HepG2 (cell line): ENCODE measurements at regions not wholly inside any gene's neighbourhood (a gene's known extent, or its start where the extent isn't known, plus 50 kb on each side); places are given as distances from the start of the nearest gene placed in this dataset.

Experiments
- ATAC-seq: fragments of 200-7000 bp; cut with Tn5 transposase; 3 replicates; pipeline ENCODE4 v1.9.1; 2020; ENCODE audit warnings: mild to moderate bottlenecking, moderate library complexity
- BruUV-seq: library from RNA; stranded (reverse); fragments of 400-500 nt; replicated peaks from 2 replicates; lab custom pipeline; 2021; lab: Mats Ljungman, UMichigan
- CTCF ChIA-PET: fragments of 300-600 bp; formaldehyde crosslinking; extraction: SDS; loops from one replicate; lab custom pipeline; 2021; ENCODE audit warnings: low total read pairs, inconsistent platforms, low intra/inter-chr PET ratio; lab: Yijun Ruan, JAX
- POLR2A ChIA-PET: fragments of 350-600 bp; sonication (Branson Sonifier 250); formaldehyde crosslinking; loops from one replicate; lab custom pipeline; 2020; ENCODE audit warnings: antibody characterized with exemption, inconsistent platforms; lab: Yijun Ruan, JAX
- DNase-seq: peaks from one replicate; pipeline ENCODE4 v3.0.0-alpha.2; 2015; ENCODE audit warnings: low spot score
- FAIRE-seq: peaks from 3 replicates; lab custom pipeline; 2011; peaks lifted over from hg19 to GRCh38; lab: Jason Lieb, UNC
- H2AFZ ChIP-seq: one replicate; pipeline ENCODE4 v1.6.1; 2011; ENCODE audit warnings: low read length, inconsistent platforms
- H3K27ac ChIP-seq: fragments of 300-600 bp; 3 replicates; pipeline ENCODE4 v1.8.0; 2011; ENCODE audit warnings: mixed run types, mild to moderate bottlenecking, mixed read lengths, low read length, inconsistent platforms; ENCODE audit not compliant: insufficient read depth; ENCODE audit errors: extremely low read length
- H3K27me3 ChIP-seq, 2 experiments: fragments of 200-600 bp in 1 of 2; 2 replicates in 1 of 2; 3 replicates in 1 of 2; pipeline versions ENCODE4 v1.6.0 to v1.8.0; 2011; ENCODE audit warnings: low read length in 2 of 2, mild to moderate bottlenecking in 2 of 2, moderate library complexity in 2 of 2, inconsistent platforms in 1 of 2; ENCODE audit not compliant: insufficient read depth in 2 of 2, control insufficient read depth in 1 of 2
- H3K36me3 ChIP-seq, 2 experiments: fragments of 200-600 bp in 1 of 2; replicated peaks in 1 of 2; 2 replicates in 1 of 2; 3 replicates in 1 of 2; pipeline versions ENCODE4 v1.5.1 to v1.8.0; 2011; ENCODE audit warnings: low read length in 2 of 2, inconsistent platforms in 1 of 2; ENCODE audit not compliant: insufficient read depth in 2 of 2, control insufficient read depth in 1 of 2
- H3K4me1 ChIP-seq: 2 replicates; pipeline ENCODE4 v1.5.1; 2012; ENCODE audit warnings: low read length, inconsistent platforms; ENCODE audit not compliant: insufficient read depth
- H3K4me2 ChIP-seq: 2 replicates; pipeline ENCODE4 v1.6.0; 2011; ENCODE audit warnings: low read depth, low read length, inconsistent platforms
- H3K4me3 ChIP-seq, 3 experiments: fragments of 200-600 bp in 1 of 3; sonication (generic), shearing (Covaris generic) in 1 of 3; replicated peaks in 1 of 3; 2 replicates each; pipeline ENCODE4 v1.5.1; 2011 to 2016; ENCODE audit warnings: low read length in 3 of 3, inconsistent platforms in 2 of 3, low read depth in 2 of 3, mild to moderate bottlenecking in 2 of 3, control low read depth in 1 of 3, mixed read lengths in 1 of 3; ENCODE audit not compliant: insufficient read depth in 1 of 3
- H3K79me2 ChIP-seq: one replicate; pipeline ENCODE4 v1.6.1; 2011; ENCODE audit warnings: low read length, inconsistent platforms; ENCODE audit not compliant: insufficient read depth
- H3K9ac ChIP-seq: 2 replicates; pipeline ENCODE4 v1.6.0; 2011; ENCODE audit warnings: mild to moderate bottlenecking, low read depth, low read length, inconsistent platforms; ENCODE audit not compliant: insufficient read depth
- H3K9me3 ChIP-seq: 2 replicates; pipeline ENCODE4 v1.5.1; 2012; ENCODE audit warnings: mild to moderate bottlenecking, low read length
- H4K20me1 ChIP-seq: 2 replicates; pipeline ENCODE4 v1.6.0; 2011; ENCODE audit warnings: inconsistent platforms, mild to moderate bottlenecking, low read length, moderate library complexity; ENCODE audit not compliant: insufficient read depth
- ARHGAP35 ChIP-seq: sonication (generic); formaldehyde crosslinking; IDR thresholded peaks from 2 replicates; pipeline ENCODE4 v1.9.0; 2022; ENCODE audit warnings: mild to moderate bottlenecking, inconsistent platforms, moderate library complexity, missing genetic modification reagents, borderline replicate concordance
- BRD4 ChIP-seq: sonication (generic); formaldehyde crosslinking; IDR thresholded peaks from 2 replicates; pipeline ENCODE4 v1.4.0; 2020; ENCODE audit warnings: missing genetic modification reagents
- DMAP1 ChIP-seq: IDR thresholded peaks from 2 replicates; pipeline ENCODE4 v1.6.1; 2016
- EP300 ChIP-seq, 3 experiments: sonication (generic) in 1 of 3; formaldehyde crosslinking in 1 of 3; IDR thresholded peaks; 2 replicates each; pipeline versions ENCODE4 v1.5.1 to v1.6.1; 2011 to 2020; ENCODE audit warnings: low read depth in 2 of 3, low read length in 2 of 3, borderline replicate concordance in 1 of 3, improper control_type of control experiment in 1 of 3, mild to moderate bottlenecking in 1 of 3, missing genetic modification reagents in 1 of 3, moderate library complexity in 1 of 3
- FOXM1 ChIP-seq: sonication (generic); formaldehyde crosslinking; IDR thresholded peaks from 2 replicates; pipeline ENCODE4 v1.5.0; 2020; ENCODE audit warnings: missing genetic modification reagents
- NFIC ChIP-seq: IDR thresholded peaks from 2 replicates; pipeline ENCODE4 v1.6.1; 2012; ENCODE audit warnings: mild to moderate bottlenecking, low read length, inconsistent platforms
- PAWR ChIP-seq: sonication (generic); formaldehyde crosslinking; IDR thresholded peaks from 2 replicates; pipeline ENCODE4 v1.4.0; 2020; ENCODE audit warnings: missing genetic modification reagents, mild to moderate bottlenecking, borderline replicate concordance
- STAT6 ChIP-seq: sonication (generic); formaldehyde crosslinking; IDR thresholded peaks from 2 replicates; pipeline ENCODE4 v1.4.0; 2020; ENCODE audit warnings: missing genetic modification reagents, mild to moderate bottlenecking, borderline replicate concordance
- TBX2 ChIP-seq: sonication (generic); formaldehyde crosslinking; IDR thresholded peaks from 2 replicates; pipeline ENCODE4 v1.5.0; 2020; ENCODE audit warnings: missing genetic modification reagents, mild to moderate bottlenecking, borderline replicate concordance
- ZBTB37 ChIP-seq: sonication (generic); formaldehyde crosslinking; IDR thresholded peaks from 2 replicates; pipeline ENCODE4 v1.4.0; 2020; ENCODE audit warnings: mild to moderate bottlenecking, missing genetic modification reagents
- ZEB1 ChIP-seq: IDR thresholded peaks from 2 replicates; pipeline ENCODE4 v1.6.1; 2012; ENCODE audit warnings: mild to moderate bottlenecking, low read depth, inconsistent platforms; ENCODE audit not compliant: insufficient replicate concordance
- ZMYM2 ChIP-seq: sonication (generic); formaldehyde crosslinking; IDR thresholded peaks from 2 replicates; pipeline ENCODE4 v1.8.0; 2022; ENCODE audit warnings: mild to moderate bottlenecking, missing genetic modification reagents
- ZNF263 ChIP-seq: sonication (generic); formaldehyde crosslinking; IDR thresholded peaks from 2 replicates; pipeline ENCODE4 v1.4.0; 2020; ENCODE audit warnings: missing genetic modification reagents
- ZNF280D ChIP-seq: sonication (generic); formaldehyde crosslinking; IDR thresholded peaks from 2 replicates; pipeline ENCODE4 v1.5.1; 2020; ENCODE audit warnings: mild to moderate bottlenecking, missing genetic modification reagents
- ZNF652 ChIP-seq: IDR thresholded peaks from 2 replicates; pipeline ENCODE4 v1.6.1; 2016; ENCODE audit warnings: low read depth, borderline replicate concordance
- ZNF674 ChIP-seq: sonication (generic); formaldehyde crosslinking; IDR thresholded peaks from 2 replicates; pipeline ENCODE4 v1.5.0; 2020; ENCODE audit warnings: low read depth, mild to moderate bottlenecking, missing genetic modification reagents
- ZNF761 ChIP-seq: sonication (generic); formaldehyde crosslinking; conservative IDR thresholded peaks from 2 replicates; pipeline ENCODE4 v1.4.0; 2020; ENCODE audit warnings: mild to moderate bottlenecking, missing genetic modification reagents
- WGBS: methylation state at CpG from one replicate; pipeline ENCODE4 v1.1.6; 2017; ENCODE audit warnings: low lambda C conversion rate; 5-methylcytosine and 5-hydroxymethylcytosine counted together
- in situ Hi-C: cut with HindIII; loops from 2 replicates; pipeline ENCODE4 v1.10.0; 2017; ENCODE audit warnings: low pct_unique_long_range_greater_than_20kb; ENCODE audit not compliant: extremely low pct_ligation_motif_present
- intact Hi-C: fragments of 100-400 bp; cut with micrococcal nuclease; formaldehyde crosslinking; loops from one replicate; pipeline ENCODE4 v1.10.0; 2022; ENCODE audit not compliant: unreplicated experiment

- 50% methylated on average over 7 of the region's 7 CpGs for WGBS
- H3K4me3 ChIP-seq = no peak overlapping the region
- BruUV-seq = no TSS peak
- H3K9me3 ChIP-seq = no peaks in the 10 kb centered on the region
- H3K9ac ChIP-seq = no peak overlapping the region
- ChIA-PET CTCF (no interaction called here), POLR2A (interaction anchor here (0.6 to 1.4 kb wide), 3 partner anchors 22 to 596 kb away, joined by 3 to 12 read pairs (median 3); no protein-coding TSS in a partner anchor)
- H3K27me3 ChIP-seq = no peaks in the 10 kb centered on the region
- H3K79me2 ChIP-seq = no peaks in the 10 kb centered on the region
- peaks cover 100% of the 10 kb centered on the region for H3K4me1 ChIP-seq
- ATAC-seq = peak; percentile 92
- no peaks in the 10 kb centered on the region for H3K36me3 ChIP-seq
- intact Hi-C loops (no loop called here), in situ Hi-C loops (no loop called here)
- peak; percentile 78 for DNase-seq
- H3K4me2 ChIP-seq = no peak overlapping the region
- peak; percentile 74 for FAIRE-seq
- H4K20me1 ChIP-seq = no peaks in the 10 kb centered on the region
- H2AFZ ChIP-seq = no peak overlapping the region
- peak overlapping the region; percentile 44 for H3K27ac ChIP-seq
- TF ChIP-seq ARHGAP35 (CRISPR knock-in tag) (no peak), ZBTB37 (CRISPR knock-in tag) (no peak), DMAP1 (CRISPR knock-in tag) (0 out of 2 replicates have a peak, but pooled peaks have one; percentile 25), EP300 (IDR thresholded peaks at IDR 0.05; ENCODE audit: low read depth in 2 of 2, low read length in 2 of 2) (peak in 1 of 2 experiments; percentile 62; a peak in 1 of 4 replicates), EP300 (CRISPR knock-in tag; IDR thresholded peaks at IDR 0.05; ENCODE audit: borderline replicate concordance) (peak; percentile 60; the same call in 1 of the 2 replicates), STAT6 (CRISPR knock-in tag) (no peak), ZNF761 (CRISPR knock-in tag) (no peak), ZEB1 (no peak), FOXM1 (CRISPR knock-in tag) (no peak), ZNF674 (CRISPR knock-in tag) (no peak), ZNF263 (CRISPR knock-in tag) (peak; percentile 50), TBX2 (CRISPR knock-in tag) (peak; percentile 39; the same call in 1 of the 2 replicates), NFIC (no peak), BRD4 (CRISPR knock-in tag) (peak; percentile 73; the same call in 1 of the 2 replicates), ZMYM2 (CRISPR knock-in tag) (peak; percentile 86), ZNF652 (0 out of 2 replicates have a peak, but pooled peaks have one; percentile 43), ZNF280D (CRISPR knock-in tag) (0 out of 2 replicates have a peak, but pooled peaks have one; percentile 45), PAWR (no peak)
Measured at GRCh38 chr1:213393860-213394259, 342.8 kb downstream of the RPS6KC1 start.
